Peyer's patch (tissue), 4 donors: ENCODE measurements at regions not wholly inside any gene's neighbourhood (a gene's known extent, or its start where the extent isn't known, plus 50 kb on each side); places are given as distances from the start of the nearest gene placed in this dataset.

ENCODE experiments used
- POLR2A ChIP-seq, 2 donors: fragments of 450-650 bp; IDR thresholded peaks; one replicate each; pipeline ENCODE4 v1.5.1; 2017; ENCODE audit warnings: antibody characterized with exemption in 2 of 2, mild to moderate bottlenecking in 2 of 2, moderate library complexity in 2 of 2
- TF ChIP-seq, protein P1 (sequence below), 6 experiments: fragments of 450-650 bp in 4 of 6; fragments of 200-600 bp in 2 of 6; sonication (generic) in 1 of 6; IDR thresholded peaks; one replicate each; pipeline ENCODE4 v1.5.1; 2017 to 2019; ENCODE audit warnings: antibody characterized with exemption in 6 of 6, mild to moderate bottlenecking in 3 of 6, moderate library complexity in 1 of 6

GRCh38 chr2:237011206-237011795 is 74.4 kb upstream of the COPS8 start:
- TF ChIP-seq, protein P1, sequence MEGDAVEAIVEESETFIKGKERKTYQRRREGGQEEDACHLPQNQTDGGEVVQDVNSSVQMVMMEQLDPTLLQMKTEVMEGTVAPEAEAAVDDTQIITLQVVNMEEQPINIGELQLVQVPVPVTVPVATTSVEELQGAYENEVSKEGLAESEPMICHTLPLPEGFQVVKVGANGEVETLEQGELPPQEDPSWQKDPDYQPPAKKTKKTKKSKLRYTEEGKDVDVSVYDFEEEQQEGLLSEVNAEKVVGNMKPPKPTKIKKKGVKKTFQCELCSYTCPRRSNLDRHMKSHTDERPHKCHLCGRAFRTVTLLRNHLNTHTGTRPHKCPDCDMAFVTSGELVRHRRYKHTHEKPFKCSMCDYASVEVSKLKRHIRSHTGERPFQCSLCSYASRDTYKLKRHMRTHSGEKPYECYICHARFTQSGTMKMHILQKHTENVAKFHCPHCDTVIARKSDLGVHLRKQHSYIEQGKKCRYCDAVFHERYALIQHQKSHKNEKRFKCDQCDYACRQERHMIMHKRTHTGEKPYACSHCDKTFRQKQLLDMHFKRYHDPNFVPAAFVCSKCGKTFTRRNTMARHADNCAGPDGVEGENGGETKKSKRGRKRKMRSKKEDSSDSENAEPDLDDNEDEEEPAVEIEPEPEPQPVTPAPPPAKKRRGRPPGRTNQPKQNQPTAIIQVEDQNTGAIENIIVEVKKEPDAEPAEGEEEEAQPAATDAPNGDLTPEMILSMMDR (IDR thresholded peaks at IDR 0.05) = no peak
- TF ChIP-seq POLR2A (IDR thresholded peaks at IDR 0.05) = no peak
